ENCODE measurements at regions not wholly inside any gene's neighbourhood (a gene's known extent, or its start where the extent isn't known, plus 50 kb on each side); places are given as distances from the start of the nearest gene placed in this dataset.

GRCh38 chr17:70527364-70527888 is 358.1 kb downstream of the KCNJ2 start:
- H4K20me1 ChIP-seq (ENCODE audit: insufficient read depth, low read length, poor library complexity, severe bottlenecking): no peaks in the 10 kb centered on the region
- no peak overlapping the region for H3K4me2 ChIP-seq (ENCODE audit: low read depth, low read length, poor library complexity, severe bottlenecking)
- H3K4me1 ChIP-seq (ENCODE audit: insufficient read depth, low read length, poor library complexity, severe bottlenecking): no peaks in the 10 kb centered on the region
- H2AFZ ChIP-seq (ENCODE audit: low read length): no peak overlapping the region
- no peaks in the 10 kb centered on the region for H3K27me3 ChIP-seq (ENCODE audit: insufficient read depth, low read length, poor library complexity, severe bottlenecking)
- H3K36me3 ChIP-seq (ENCODE audit: insufficient read depth, low read length): no peaks in the 10 kb centered on the region
- no peaks in the 10 kb centered on the region for H3K79me2 ChIP-seq (ENCODE audit: insufficient read depth, low read length)
- H3K9me2 ChIP-seq (replicated peaks; ENCODE audit: low read depth, low read length): no peaks in the 10 kb centered on the region
- no peak overlapping the region for H3K4me3 ChIP-seq (ENCODE audit: low read length, poor library complexity, severe bottlenecking)
- no peaks in the 10 kb centered on the region for H3F3A ChIP-seq (ENCODE audit: low read depth)
- no peak for TF ChIP-seq CTCF (conservative IDR thresholded peaks at IDR 0.05; ENCODE audit: low read length)
- no peak for TF ChIP-seq EZH2phosphoT487 (IDR thresholded peaks at IDR 0.05; ENCODE audit: borderline replicate concordance)
- H3K9ac ChIP-seq (ENCODE audit: low read depth, low read length, poor library complexity, severe bottlenecking): no peak overlapping the region
- H3K9me3 ChIP-seq (ENCODE audit: insufficient read depth, low read depth, low read length): no peaks in the 10 kb centered on the region

- Histone ChIP-seq H2AFZ (ENCODE audit: low read length) (no peak overlapping the region), H3K27me3 (ENCODE audit: insufficient read depth, low read length, poor library complexity, severe bottlenecking) (no peaks in the 10 kb centered on the region), H3F3A (ENCODE audit: low read depth) (no peaks in the 10 kb centered on the region), H3K79me2 (ENCODE audit: insufficient read depth, low read length) (no peaks in the 10 kb centered on the region), H3K4me3 (ENCODE audit: low read length, poor library complexity, severe bottlenecking) (no peak overlapping the region), H3K9me3 (ENCODE audit: insufficient read depth, low read depth, low read length) (no peaks in the 10 kb centered on the region), H4K20me1 (ENCODE audit: insufficient read depth, low read length, poor library complexity, severe bottlenecking) (no peaks in the 10 kb centered on the region), H3K4me1 (ENCODE audit: insufficient read depth, low read length, poor library complexity, severe bottlenecking) (no peaks in the 10 kb centered on the region), H3K4me2 (ENCODE audit: low read depth, low read length, poor library complexity, severe bottlenecking) (no peak overlapping the region), H3K36me3 (ENCODE audit: insufficient read depth, low read length) (no peaks in the 10 kb centered on the region), H3K9ac (ENCODE audit: low read depth, low read length, poor library complexity, severe bottlenecking) (no peak overlapping the region), H3K9me2 (replicated peaks; ENCODE audit: low read depth, low read length) (no peaks in the 10 kb centered on the region)
- TF ChIP-seq CTCF (conservative IDR thresholded peaks at IDR 0.05; ENCODE audit: low read length): no peak
- TF ChIP-seq EZH2phosphoT487 (IDR thresholded peaks at IDR 0.05; ENCODE audit: borderline replicate concordance): no peak
Observed at GRCh38 chr17:70533427-70533826, 364.1 kb downstream of the KCNJ2 start.

- no peaks in the 10 kb centered on the region for H3K36me3 ChIP-seq (ENCODE audit: insufficient read depth, low read length)
- H3K4me1 ChIP-seq (ENCODE audit: insufficient read depth, low read length, poor library complexity, severe bottlenecking): no peaks in the 10 kb centered on the region
- no peak overlapping the region for H3K9ac ChIP-seq (ENCODE audit: low read depth, low read length, poor library complexity, severe bottlenecking)
- H3K27me3 ChIP-seq (ENCODE audit: insufficient read depth, low read length, poor library complexity, severe bottlenecking): no peaks in the 10 kb centered on the region
- no peak overlapping the region for H3K4me3 ChIP-seq (ENCODE audit: low read length, poor library complexity, severe bottlenecking)
- no peaks in the 10 kb centered on the region for H3K9me3 ChIP-seq (ENCODE audit: insufficient read depth, low read depth, low read length)
- no peak overlapping the region for H3K4me2 ChIP-seq (ENCODE audit: low read depth, low read length, poor library complexity, severe bottlenecking)
- no peaks in the 10 kb centered on the region for H3K79me2 ChIP-seq (ENCODE audit: insufficient read depth, low read length)
- no peak overlapping the region for H2AFZ ChIP-seq (ENCODE audit: low read length)
- H3F3A ChIP-seq (ENCODE audit: low read depth): no peaks in the 10 kb centered on the region
- TF ChIP-seq EZH2phosphoT487 (IDR thresholded peaks at IDR 0.05; ENCODE audit: borderline replicate concordance) (no peak), CTCF (conservative IDR thresholded peaks at IDR 0.05; ENCODE audit: low read length) (no peak)
- H4K20me1 ChIP-seq (ENCODE audit: insufficient read depth, low read length, poor library complexity, severe bottlenecking): no peaks in the 10 kb centered on the region
- no peaks in the 10 kb centered on the region for H3K9me2 ChIP-seq (replicated peaks; ENCODE audit: low read depth, low read length)
Observed at GRCh38 chr17:70535986-70536385, 366.7 kb downstream of the KCNJ2 start.

All from Loucy (cell line).